RWPE2 (cell line): ENCODE measurements at regions not wholly inside any gene's neighbourhood (a gene's known extent, or its start where the extent isn't known, plus 50 kb on each side); places are given as distances from the start of the nearest gene placed in this dataset.

Experiments
- ATAC-seq: fragments of 200-7000 bp; cut with Tn5 transposase; 3 replicates; pipeline ENCODE4 v1.9.1; 2021; ENCODE audit warnings: low read depth
- DNase-seq: peaks from one replicate; pipeline ENCODE4 v3.0.0-alpha.2; 2020; ENCODE audit warnings: low spot score
- H3K27ac ChIP-seq: fragments of 450-650 bp; 2 replicates; pipeline ENCODE4 v1.5.1; 2017; ENCODE audit warnings: mild to moderate bottlenecking; ENCODE audit not compliant: poor library complexity, severe bottlenecking
- H3K27me3 ChIP-seq: fragments of 250-450 bp; sonication (Bioruptor Pico); 2 replicates; pipeline ENCODE4 v1.5.1; 2021; ENCODE audit warnings: mild to moderate bottlenecking, moderate library complexity; ENCODE audit not compliant: insufficient read depth, poor library complexity, severe bottlenecking
- H3K36me3 ChIP-seq: fragments of 250-450 bp; sonication (Bioruptor Pico); 2 replicates; pipeline ENCODE4 v1.5.1; 2020; ENCODE audit warnings: low read depth, mild to moderate bottlenecking, moderate library complexity
- H3K4me1 ChIP-seq: fragments of 250-450 bp; sonication (Bioruptor Pico); 2 replicates; pipeline ENCODE4 v1.5.1; 2021; ENCODE audit warnings: mild to moderate bottlenecking, moderate library complexity; ENCODE audit not compliant: insufficient read depth, poor library complexity, severe bottlenecking
- H3K4me3 ChIP-seq: fragments of 250-450 bp; sonication (Bioruptor Pico); 2 replicates; pipeline ENCODE4 v1.5.1; 2021; ENCODE audit warnings: mild to moderate bottlenecking, moderate library complexity; ENCODE audit not compliant: severe bottlenecking
- H3K9me3 ChIP-seq: fragments of 250-450 bp; sonication (Bioruptor Pico); 2 replicates; pipeline ENCODE4 v1.5.1; 2021; ENCODE audit warnings: mild to moderate bottlenecking, moderate library complexity; ENCODE audit not compliant: severe bottlenecking
- TF ChIP-seq, protein P1 (sequence below): fragments of 450-650 bp; IDR thresholded peaks from one replicate; pipeline ENCODE4 v1.5.1; 2017; ENCODE audit warnings: mild to moderate bottlenecking, moderate library complexity; ENCODE audit not compliant: poor library complexity, severe bottlenecking

DNA sequence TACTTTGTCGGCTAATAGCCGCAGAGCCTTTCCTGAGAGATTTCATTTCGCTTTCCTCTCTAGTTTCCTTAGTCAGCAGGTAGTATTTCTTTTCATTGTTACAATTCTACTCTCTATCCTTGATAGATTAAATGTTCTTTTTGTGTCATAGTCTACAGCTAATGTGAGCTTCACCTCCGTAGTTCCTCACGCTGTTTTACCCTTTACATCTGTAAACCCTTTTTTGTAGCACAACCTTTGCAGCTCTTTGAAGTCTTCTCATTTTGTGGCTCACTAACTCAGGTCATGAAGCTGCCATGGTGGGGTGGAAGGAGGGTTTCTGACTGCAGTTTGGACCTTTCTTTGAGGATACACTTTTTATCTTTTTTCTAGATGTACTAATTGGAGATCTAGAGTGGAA is 1008.8 kb upstream of the PABPC4L start:
- H3K27me3 ChIP-seq, result no peaks in the 10 kb centered on the region
- TF ChIP-seq, protein P1, sequence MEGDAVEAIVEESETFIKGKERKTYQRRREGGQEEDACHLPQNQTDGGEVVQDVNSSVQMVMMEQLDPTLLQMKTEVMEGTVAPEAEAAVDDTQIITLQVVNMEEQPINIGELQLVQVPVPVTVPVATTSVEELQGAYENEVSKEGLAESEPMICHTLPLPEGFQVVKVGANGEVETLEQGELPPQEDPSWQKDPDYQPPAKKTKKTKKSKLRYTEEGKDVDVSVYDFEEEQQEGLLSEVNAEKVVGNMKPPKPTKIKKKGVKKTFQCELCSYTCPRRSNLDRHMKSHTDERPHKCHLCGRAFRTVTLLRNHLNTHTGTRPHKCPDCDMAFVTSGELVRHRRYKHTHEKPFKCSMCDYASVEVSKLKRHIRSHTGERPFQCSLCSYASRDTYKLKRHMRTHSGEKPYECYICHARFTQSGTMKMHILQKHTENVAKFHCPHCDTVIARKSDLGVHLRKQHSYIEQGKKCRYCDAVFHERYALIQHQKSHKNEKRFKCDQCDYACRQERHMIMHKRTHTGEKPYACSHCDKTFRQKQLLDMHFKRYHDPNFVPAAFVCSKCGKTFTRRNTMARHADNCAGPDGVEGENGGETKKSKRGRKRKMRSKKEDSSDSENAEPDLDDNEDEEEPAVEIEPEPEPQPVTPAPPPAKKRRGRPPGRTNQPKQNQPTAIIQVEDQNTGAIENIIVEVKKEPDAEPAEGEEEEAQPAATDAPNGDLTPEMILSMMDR, result no peak
- no peaks in the 10 kb centered on the region for H3K36me3 ChIP-seq
- no peak overlapping the region for H3K27ac ChIP-seq
- ATAC-seq (no peak), DNase-seq (no peak)
- no peaks in the 10 kb centered on the region for H3K4me1 ChIP-seq
- H3K9me3 ChIP-seq, result no peaks in the 10 kb centered on the region
- H3K4me3 ChIP-seq, result no peak overlapping the region

DNA sequence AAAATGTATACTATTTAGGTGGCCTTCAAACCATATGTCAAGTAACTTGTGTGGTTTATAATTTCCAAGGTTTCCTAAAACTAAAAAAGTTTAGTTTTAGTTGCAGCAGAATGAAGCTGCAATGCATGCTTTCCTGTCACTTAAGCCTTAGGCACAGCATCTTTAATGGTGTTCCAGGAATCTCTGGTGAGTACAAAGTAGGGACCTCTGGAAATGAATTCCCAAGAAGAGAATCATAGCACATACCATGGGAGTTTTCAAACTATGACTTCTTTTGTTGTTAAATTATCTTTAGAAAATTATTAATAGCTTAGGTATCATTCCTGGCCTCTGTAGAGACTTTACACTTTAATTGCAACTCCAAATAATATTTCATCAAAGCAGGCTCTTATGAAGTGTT is 1005.9 kb upstream of the PABPC4L start:
- TF ChIP-seq, protein P1, result no peak
- Histone ChIP-seq H3K9me3 (no peaks in the 10 kb centered on the region), H3K4me1 (no peaks in the 10 kb centered on the region), H3K4me3 (no peak overlapping the region), H3K36me3 (no peaks in the 10 kb centered on the region), H3K27ac (no peak overlapping the region), H3K27me3 (no peaks in the 10 kb centered on the region)
- ATAC-seq (no peak), DNase-seq (no peak)

DNA sequence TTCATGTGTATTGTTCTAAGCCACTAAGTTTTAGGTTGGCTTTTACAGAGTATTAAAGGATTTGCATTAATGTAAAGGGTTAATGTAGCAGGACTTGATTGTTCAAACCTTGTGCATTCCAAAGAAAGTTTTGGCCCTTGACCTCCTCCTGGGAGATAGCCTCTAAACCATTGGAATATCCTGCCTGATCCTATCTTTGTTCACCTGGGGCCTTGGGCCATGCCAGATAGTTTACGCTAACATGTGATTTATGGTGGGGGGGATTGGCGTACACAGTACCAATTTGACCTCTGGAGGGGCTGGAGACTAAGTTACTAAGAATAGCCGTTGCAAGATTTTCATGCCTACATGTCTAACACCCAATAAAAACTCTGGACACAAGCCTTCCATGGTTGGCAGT is 1002.7 kb upstream of the PABPC4L start:
- Histone ChIP-seq H3K36me3 (no peaks in the 10 kb centered on the region), H3K9me3 (no peaks in the 10 kb centered on the region), H3K4me1 (no peaks in the 10 kb centered on the region), H3K27ac (no peak overlapping the region), H3K27me3 (no peaks in the 10 kb centered on the region), H3K4me3 (no peak overlapping the region)
- DNase-seq (no peak), ATAC-seq (no peak)
- TF ChIP-seq, protein P1, result no peak

DNA sequence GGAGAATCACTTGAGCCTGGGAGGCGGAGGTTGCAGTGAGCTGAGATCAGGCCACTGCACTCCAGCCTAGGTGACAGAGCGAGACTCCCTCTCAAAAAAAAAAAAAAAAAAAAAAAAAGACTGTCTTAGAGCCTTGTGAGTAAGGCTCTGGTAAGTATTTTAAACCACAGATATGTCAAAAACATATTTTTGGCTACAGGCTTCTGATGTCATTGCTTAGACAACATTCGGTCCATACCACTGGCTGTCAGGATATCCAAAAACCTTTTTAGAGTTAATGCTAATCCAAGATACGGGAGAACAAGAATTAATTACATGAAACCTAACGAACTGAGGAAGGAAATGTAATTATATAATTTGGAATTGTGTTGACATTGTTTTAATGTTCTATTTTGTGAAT is 999.5 kb upstream of the PABPC4L start:
- ATAC-seq, result no peak
- no peak for DNase-seq
- H3K9me3 ChIP-seq, result no peaks in the 10 kb centered on the region

DNA sequence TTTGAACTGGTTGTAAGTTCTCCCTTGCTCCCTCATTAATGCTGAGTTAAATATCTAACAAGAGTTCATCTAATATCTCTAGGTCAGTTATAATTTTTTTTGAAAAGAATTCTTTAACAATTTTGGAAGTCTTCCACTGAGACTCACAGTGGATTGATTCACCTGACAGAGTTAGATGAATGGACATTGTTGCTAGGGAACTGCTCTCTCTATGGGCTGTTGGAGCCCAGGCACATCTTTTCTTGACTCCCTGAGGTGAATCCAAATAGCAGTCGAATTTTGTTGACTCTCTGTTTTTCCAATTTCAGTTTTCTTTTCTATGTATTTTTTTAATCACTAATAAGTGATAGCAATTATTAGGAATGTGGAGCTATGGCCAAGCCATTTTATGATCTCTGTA is 996.1 kb upstream of the PABPC4L start:
- H3K27ac ChIP-seq, result no peak overlapping the region
- H3K9me3 ChIP-seq, result no peaks in the 10 kb centered on the region
- H3K4me1 ChIP-seq, result no peaks in the 10 kb centered on the region
- ATAC-seq (no peak), DNase-seq (no peak)
- TF ChIP-seq, protein P1, result no peak
- no peak overlapping the region for H3K4me3 ChIP-seq
- no peaks in the 10 kb centered on the region for H3K36me3 ChIP-seq
- no peaks in the 10 kb centered on the region for H3K27me3 ChIP-seq

More for the DNA sequence above, 999.5 kb upstream of the PABPC4L start:
- no peaks in the 10 kb centered on the region for H3K4me1 ChIP-seq
- no peaks in the 10 kb centered on the region for H3K27me3 ChIP-seq
- no peak overlapping the region for H3K27ac ChIP-seq
- TF ChIP-seq, protein P1, result no peak
- no peaks in the 10 kb centered on the region for H3K36me3 ChIP-seq
- no peak overlapping the region for H3K4me3 ChIP-seq
